ENCODE measurements at regions not wholly inside any gene's neighbourhood (a gene's known extent, or its start where the extent isn't known, plus 50 kb on each side); places are given as distances from the start of the nearest gene placed in this dataset.

GRCh38 chr4:159420162-159421057, 317.5 kb downstream of the RAPGEF2 start (continued):
- TF ChIP-seq ZNF609 (CRISPR knock-in tag; IDR thresholded peaks at IDR 0.05; ENCODE audit: borderline replicate concordance) (peak; percentile 81; the same call in 1 of the 2 replicates), RNF2 (conservative IDR thresholded peaks at IDR 0.05; ENCODE audit: low read depth) (no peak), SOX5 (CRISPR knock-in tag; IDR thresholded peaks at IDR 0.05; ENCODE audit: borderline replicate concordance) (peak; percentile 86; the same call in 1 of the 2 replicates), POGK (CRISPR knock-in tag; conservative IDR thresholded peaks at IDR 0.05) (peak; percentile 89), ZBTB1 (CRISPR knock-in tag; IDR thresholded peaks at IDR 0.05; ENCODE audit: borderline replicate concordance) (no peak), FOXM1 (CRISPR knock-in tag; IDR thresholded peaks at IDR 0.05) (no peak), ZNF546 (CRISPR knock-in tag; conservative IDR thresholded peaks at IDR 0.05) (no peak; the same call in 1 of the 2 replicates), SMARCC2 (IDR thresholded peaks at IDR 0.05) (peak; percentile 78; the same call in 1 of the 2 replicates), GATA4 (IDR thresholded peaks at IDR 0.05; ENCODE audit: borderline replicate concordance, low read depth) (peak; percentile 98), FOXO1 (CRISPR knock-in tag; IDR thresholded peaks at IDR 0.05) (peak; percentile 95), ZNF552 (CRISPR knock-in tag; IDR thresholded peaks at IDR 0.05; ENCODE audit: borderline replicate concordance) (no peak), ZMYM4 (CRISPR knock-in tag; IDR thresholded peaks at IDR 0.05) (peak; percentile 94), ZNF562 (CRISPR knock-in tag; IDR thresholded peaks at IDR 0.05; ENCODE audit: borderline replicate concordance) (no peak), DZIP1 (CRISPR knock-in tag; IDR thresholded peaks at IDR 0.05) (no peak)
